H9 (cell line): ENCODE measurements at regions not wholly inside any gene's neighbourhood (a gene's known extent, or its start where the extent isn't known, plus 50 kb on each side); places are given as distances from the start of the nearest gene placed in this dataset.

Experiments used
- DNase-seq: peaks from one replicate; pipeline ENCODE4 v3.0.0-alpha.2; 2017
- H2AFZ ChIP-seq: one replicate; pipeline ENCODE4 v1.6.1; 2013; ENCODE audit warnings: mild to moderate bottlenecking, low read length, control low read depth, moderate library complexity
- H2AK5ac ChIP-seq: 2 replicates; pipeline ENCODE4 v1.6.1; 2013; ENCODE audit warnings: low read length, control low read depth, mixed read lengths; ENCODE audit not compliant: insufficient read length
- H2BK120ac ChIP-seq: one replicate; pipeline ENCODE4 v1.6.1; 2013; ENCODE audit warnings: low read depth, mild to moderate bottlenecking, low read length, control low read depth, inconsistent platforms; ENCODE audit not compliant: poor library complexity, severe bottlenecking
- H2BK12ac ChIP-seq: 2 replicates; pipeline ENCODE4 v1.6.1; 2013; ENCODE audit warnings: low read length, control low read depth, mixed read lengths, low read depth; ENCODE audit not compliant: insufficient read length
- H2BK15ac ChIP-seq: 2 replicates; pipeline ENCODE4 v1.6.1; 2013; ENCODE audit warnings: low read depth, low read length, control low read depth
- H2BK20ac ChIP-seq: one replicate; pipeline ENCODE4 v1.6.1; 2013; ENCODE audit warnings: low read depth, mild to moderate bottlenecking, low read length, control low read depth, inconsistent platforms; ENCODE audit not compliant: poor library complexity, severe bottlenecking
- H2BK5ac ChIP-seq: 2 replicates; pipeline ENCODE4 v1.6.1; 2013; ENCODE audit warnings: low read length, control low read depth, mixed read lengths; ENCODE audit not compliant: insufficient read length
- H3K14ac ChIP-seq: 2 replicates; pipeline ENCODE4 v1.6.1; 2013; ENCODE audit warnings: low read length, control low read depth; ENCODE audit not compliant: insufficient read depth
- H3K18ac ChIP-seq: 2 replicates; pipeline ENCODE4 v1.6.1; 2013; ENCODE audit warnings: low read depth, mild to moderate bottlenecking, mixed read lengths, low read length, control low read depth; ENCODE audit not compliant: insufficient read length
- H3K23ac ChIP-seq: 2 replicates; pipeline ENCODE4 v1.6.1; 2013; ENCODE audit warnings: low read length, control low read depth, mixed read lengths, low read depth; ENCODE audit not compliant: insufficient read length
- H3K23me2 ChIP-seq: 2 replicates; pipeline ENCODE4 v1.6.1; 2013; ENCODE audit warnings: low read depth, mild to moderate bottlenecking, mixed read lengths, low read length, control low read depth; ENCODE audit not compliant: insufficient read length, poor library complexity, severe bottlenecking
- H3K27ac ChIP-seq: 2 replicates; pipeline ENCODE4 v1.5.1; 2013; ENCODE audit warnings: low read length, control low read depth, mixed read lengths, low read depth; ENCODE audit not compliant: insufficient read length
- H3K27me3 ChIP-seq: 2 replicates; pipeline ENCODE4 v1.6.1; 2013; ENCODE audit warnings: low read length, control low read depth, inconsistent platforms; ENCODE audit not compliant: insufficient read depth
- H3K4ac ChIP-seq: 2 replicates; pipeline ENCODE4 v1.6.1; 2013; ENCODE audit warnings: low read depth, mild to moderate bottlenecking, control low read depth, inconsistent platforms, low read length, moderate library complexity
- H3K4me1 ChIP-seq: 2 replicates; pipeline ENCODE4 v1.6.1; 2013; ENCODE audit warnings: low read length, control low read depth, inconsistent platforms; ENCODE audit not compliant: insufficient read depth
- H3K4me2 ChIP-seq: 2 replicates; pipeline ENCODE4 v1.6.1; 2013; ENCODE audit warnings: low read length, control low read depth, mixed read lengths; ENCODE audit not compliant: insufficient read length, insufficient read depth
- H3K56ac ChIP-seq: 2 replicates; pipeline ENCODE4 v1.6.1; 2013; ENCODE audit warnings: low read depth, mild to moderate bottlenecking, mixed read lengths, low read length, control low read depth; ENCODE audit not compliant: insufficient read length
- H3K79me1 ChIP-seq: 2 replicates; pipeline ENCODE4 v1.6.1; 2013; ENCODE audit warnings: low read depth, mild to moderate bottlenecking, moderate library complexity, low read length, control low read depth, inconsistent platforms; ENCODE audit not compliant: insufficient read depth, poor library complexity, severe bottlenecking
- H3K79me2 ChIP-seq: 2 replicates; pipeline ENCODE4 v1.6.1; 2013; ENCODE audit warnings: low read length, control low read depth, inconsistent platforms; ENCODE audit not compliant: insufficient read depth
- H3K9ac ChIP-seq: 2 replicates; pipeline ENCODE4 v1.6.1; 2013; ENCODE audit warnings: low read length, control low read depth, mixed read lengths; ENCODE audit not compliant: insufficient read length; ENCODE audit errors: extremely low read depth
- H3K9me3 ChIP-seq: one replicate; pipeline ENCODE4 v1.6.1; 2013; ENCODE audit warnings: low read depth, low read length, inconsistent platforms; ENCODE audit not compliant: control insufficient read depth
- H3T11ph ChIP-seq: one replicate; pipeline ENCODE4 v1.6.1; 2013; ENCODE audit warnings: mild to moderate bottlenecking, low read length, control low read depth, inconsistent platforms
- H4K20me1 ChIP-seq: one replicate; pipeline ENCODE4 v1.6.1; 2013; ENCODE audit not compliant: control insufficient read depth, insufficient read length, insufficient read depth
- H4K5ac ChIP-seq: 2 replicates; pipeline ENCODE4 v1.6.1; 2013; ENCODE audit warnings: low read depth, mild to moderate bottlenecking, mixed read lengths, low read length, control low read depth; ENCODE audit not compliant: insufficient read length
- H4K8ac ChIP-seq: replicated peaks from 2 replicates; pipeline ENCODE4 v1.6.1; 2013; ENCODE audit warnings: low read length, control low read depth, mixed read lengths, low read depth; ENCODE audit not compliant: insufficient read length
- H4K91ac ChIP-seq: 2 replicates; pipeline ENCODE4 v1.6.1; 2013; ENCODE audit warnings: low read depth, mild to moderate bottlenecking, moderate library complexity, mixed read lengths, low read length, control low read depth; ENCODE audit not compliant: insufficient read length
- H3K27ac Mint-ChIP-seq, 3 experiments: 2 replicates in 2 of 3; 3 replicates in 1 of 3; pipeline ENCODE4 v1.8.0; 2020 to 2021; ENCODE audit warnings: mixed read lengths in 3 of 3, mild to moderate bottlenecking in 1 of 3, moderate library complexity in 1 of 3
- H3K27me3 Mint-ChIP-seq: 2 replicates; pipeline ENCODE4 v1.8.0; 2021; ENCODE audit warnings: low read depth, mild to moderate bottlenecking, moderate library complexity, mixed read lengths
- H3K36me3 Mint-ChIP-seq, 3 experiments: 2 replicates in 2 of 3; 3 replicates in 1 of 3; pipeline ENCODE4 v1.8.0; 2020 to 2021; ENCODE audit warnings: low read depth in 3 of 3, mixed read lengths in 3 of 3; ENCODE audit not compliant: insufficient read depth in 1 of 3
- H3K4me1 Mint-ChIP-seq, 2 experiments: 2 replicates each; pipeline ENCODE4 v1.8.0; 2020; ENCODE audit warnings: mixed read lengths in 2 of 2
- H3K4me3 Mint-ChIP-seq, 2 experiments: 2 replicates in 1 of 2; 3 replicates in 1 of 2; pipeline ENCODE4 v1.8.0; 2020 to 2021; ENCODE audit warnings: mild to moderate bottlenecking in 2 of 2, mixed read lengths in 2 of 2, moderate library complexity in 1 of 2
- H3K9me3 Mint-ChIP-seq, 2 experiments: 2 replicates in 1 of 2; 3 replicates in 1 of 2; pipeline ENCODE4 v1.8.0; 2020; ENCODE audit warnings: mild to moderate bottlenecking in 2 of 2, mixed read lengths in 2 of 2, moderate library complexity in 1 of 2
- CTCF ChIP-seq: fragments of 200-600 bp; sonication (generic); conservative IDR thresholded peaks from 3 replicates; pipeline ENCODE4 v1.8.0; 2021; ENCODE audit warnings: antibody characterized with exemption, mild to moderate bottlenecking
- WGBS: extraction: QIAGEN DNeasy Blood & Tissue Kit; methylation state at CpG from one replicate; pipeline ENCODE4 v1.1.7; 2013; ENCODE audit warnings: missing lambda C conversion rate, low lambda C conversion rate, mixed read lengths; ENCODE audit not compliant: insufficient read length; ENCODE audit errors: extremely low coverage; 5-methylcytosine and 5-hydroxymethylcytosine counted together

GRCh38 chr12:131604859-131605258 is 106.0 kb upstream of the SFSWAP start:
- H3K9ac ChIP-seq = no peak overlapping the region
- WGBS = no CpG with 5 or more reads among the region's 6 CpGs
- no peak overlapping the region for H3K4me3 Mint-ChIP-seq

More at GRCh38 chr12:131604859-131605258, 106.0 kb upstream of the SFSWAP start:
- no peaks in the 10 kb centered on the region; the same call in 1 of the 2 replicates for H3K4me1 ChIP-seq
- H2BK120ac ChIP-seq = no peak overlapping the region
- no peak overlapping the region for H3K18ac ChIP-seq
- no peak overlapping the region for H2BK12ac ChIP-seq
- Mint-ChIP-seq H3K36me3 (peaks cover 0 to 2% (median 0%) of the 10 kb centered on the region in 3 experiments; a peak in 1 of 7 replicates), H3K27ac (no peak overlapping the region), H3K4me1 (peaks cover 20 to 29% of the 10 kb centered on the region in 2 experiments), H3K27me3 (peaks cover 5% of the 10 kb centered on the region), H3K9me3 (no peaks in the 10 kb centered on the region; a peak in 1 of 5 replicates)
- no peak for TF ChIP-seq CTCF
- no peak overlapping the region for H3K23ac ChIP-seq
- no peak overlapping the region for H3K14ac ChIP-seq
- H4K5ac ChIP-seq = no peak overlapping the region
- no peak overlapping the region for H2BK15ac ChIP-seq
- no peak overlapping the region for H3K56ac ChIP-seq
- no peaks in the 10 kb centered on the region for H3K27me3 ChIP-seq
- H3K4me2 ChIP-seq = no peak overlapping the region
- DNase-seq = no peak
- H3K79me2 ChIP-seq = no peaks in the 10 kb centered on the region
- no peak overlapping the region for H2BK5ac ChIP-seq
- no peak overlapping the region for H2AFZ ChIP-seq
- no peaks in the 10 kb centered on the region for H3K23me2 ChIP-seq
- H3T11ph ChIP-seq = no peak overlapping the region
- H2AK5ac ChIP-seq = no peak overlapping the region
- no peaks in the 10 kb centered on the region for H3K9me3 ChIP-seq
- peaks cover 2% of the 10 kb centered on the region for H4K20me1 ChIP-seq
- no peak overlapping the region for H2BK20ac ChIP-seq
- H4K8ac ChIP-seq = no peak overlapping the region
- no peak overlapping the region for H3K27ac ChIP-seq
- no peak overlapping the region for H3K4ac ChIP-seq
- H3K79me1 ChIP-seq = no peaks in the 10 kb centered on the region
- H4K91ac ChIP-seq = no peak overlapping the region
